WTC11 (cell line): ENCODE measurements at regions not wholly inside any gene's neighbourhood (a gene's known extent, or its start where the extent isn't known, plus 50 kb on each side); places are given as distances from the start of the nearest gene placed in this dataset.

ENCODE experiments used
- ATAC-seq: fragments of 200-7000 bp; cut with Tn5 transposase; 2 replicates; pipeline ENCODE4 v1.10.0; 2021; ENCODE audit warnings: mild to moderate bottlenecking, moderate library complexity
- CTCF ChIA-PET: fragments of 300-600 bp; sonication (Branson Sonifier 250); formaldehyde crosslinking; loops from one replicate; lab custom pipeline; 2021; ENCODE audit warnings: antibody characterized with exemption; lab: Charles Lee
- POLR2A ChIA-PET: fragments of 350-600 bp; sonication (Branson Sonifier 250); formaldehyde crosslinking; loops from one replicate; lab custom pipeline; 2021; ENCODE audit warnings: antibody characterized with exemption; lab: Charles Lee
- DNase-seq: peaks from one replicate; pipeline ENCODE4 v3.0.0; 2021; ENCODE audit warnings: low spot score
- H3K27ac Mint-ChIP-seq: 2 replicates; pipeline ENCODE4 v1.8.0; 2021; ENCODE audit warnings: mixed read lengths
- H3K27me3 Mint-ChIP-seq: 2 replicates; pipeline ENCODE4 v1.8.0; 2021; ENCODE audit warnings: low read depth, mild to moderate bottlenecking, moderate library complexity, mixed read lengths
- H3K36me3 Mint-ChIP-seq: 2 replicates; pipeline ENCODE4 v1.8.0; 2021; ENCODE audit warnings: mixed read lengths
- H3K4me1 Mint-ChIP-seq: 2 replicates; pipeline ENCODE4 v1.8.0; 2022; ENCODE audit warnings: mixed read lengths
- H3K4me3 Mint-ChIP-seq: 2 replicates; pipeline ENCODE4 v1.8.0; 2021; ENCODE audit warnings: mild to moderate bottlenecking, moderate library complexity, mixed read lengths
- H3K9me3 Mint-ChIP-seq: 2 replicates; pipeline ENCODE4 v1.8.0; 2021; ENCODE audit warnings: mixed read lengths
- FOXP1 ChIP-seq: sonication (generic); formaldehyde crosslinking; IDR thresholded peaks from 2 replicates; pipeline ENCODE4 v1.8.0; 2022; ENCODE audit warnings: missing genetic modification reagents, mild to moderate bottlenecking, moderate library complexity, borderline replicate concordance
- FOXP4 ChIP-seq: sonication (generic); formaldehyde crosslinking; IDR thresholded peaks from 2 replicates; pipeline ENCODE4 v1.8.0; 2022; ENCODE audit warnings: mild to moderate bottlenecking, missing genetic modification reagents
- JUN ChIP-seq: sonication (generic); formaldehyde crosslinking; IDR thresholded peaks from 2 replicates; pipeline ENCODE4 v1.8.0; 2023; ENCODE audit warnings: mild to moderate bottlenecking, missing genetic modification reagents
- MXD4 ChIP-seq: fragments of 250-450 bp; sonication (Bioruptor Pico); IDR thresholded peaks from 2 replicates; pipeline ENCODE4 v1.8.0; 2021; ENCODE audit warnings: mild to moderate bottlenecking, moderate library complexity, borderline replicate concordance
- SMAD4 ChIP-seq: sonication (generic); formaldehyde crosslinking; IDR thresholded peaks from 2 replicates; pipeline ENCODE4 v1.8.0; 2022; ENCODE audit warnings: mild to moderate bottlenecking, missing genetic modification reagents
- TEAD1 ChIP-seq: sonication (generic); formaldehyde crosslinking; IDR thresholded peaks from 2 replicates; pipeline ENCODE4 v1.8.0; 2022; ENCODE audit warnings: mild to moderate bottlenecking, missing genetic modification reagents
- TP53 ChIP-seq: sonication (generic); formaldehyde crosslinking; IDR thresholded peaks from 2 replicates; pipeline ENCODE4 v1.8.1; 2023; ENCODE audit warnings: mild to moderate bottlenecking, missing genetic modification reagents
- ZNF121 ChIP-seq: sonication (generic); formaldehyde crosslinking; IDR thresholded peaks from 2 replicates; pipeline ENCODE4 v1.8.0; 2023; ENCODE audit warnings: missing genetic modification reagents
- ZNF138 ChIP-seq: sonication (generic); formaldehyde crosslinking; conservative IDR thresholded peaks from 2 replicates; pipeline ENCODE4 v1.8.1; 2022; ENCODE audit warnings: mild to moderate bottlenecking, moderate library complexity, missing genetic modification reagents
- ZNF317 ChIP-seq: sonication (generic); formaldehyde crosslinking; IDR thresholded peaks from 2 replicates; pipeline ENCODE4 v1.8.1; 2023; ENCODE audit warnings: low read depth, mild to moderate bottlenecking, moderate library complexity, missing genetic modification reagents, borderline replicate concordance
- ZNF396 ChIP-seq: fragments of 250-450 bp; sonication (Bioruptor Pico); IDR thresholded peaks from 2 replicates; pipeline ENCODE4 v1.8.0; 2021; ENCODE audit warnings: mild to moderate bottlenecking, moderate library complexity, borderline replicate concordance
- ZNF423 ChIP-seq: fragments of 250-450 bp; sonication (Bioruptor Pico); IDR thresholded peaks from 2 replicates; pipeline ENCODE4 v2.1.2; 2022; ENCODE audit warnings: mild to moderate bottlenecking, moderate library complexity
- TF ChIP-seq, protein P1 (sequence below): fragments of 250-450 bp; sonication (Bioruptor Pico); IDR thresholded peaks from 2 replicates; pipeline ENCODE4 v2.1.2; 2022; ENCODE audit warnings: mild to moderate bottlenecking, moderate library complexity
- TF ChIP-seq, protein P2 (sequence below): fragments of 250-450 bp; sonication (Bioruptor Pico); conservative IDR thresholded peaks from 2 replicates; pipeline ENCODE4 v1.9.0; 2021; ENCODE audit warnings: mild to moderate bottlenecking
- TF ChIP-seq, protein P3 (sequence below): fragments of 250-450 bp; sonication (Bioruptor Pico); IDR thresholded peaks from 2 replicates; pipeline ENCODE4 v1.8.0; 2021; ENCODE audit warnings: mild to moderate bottlenecking
- TF ChIP-seq, protein P4 (sequence below): sonication (generic); formaldehyde crosslinking; IDR thresholded peaks from 2 replicates; pipeline ENCODE4 v1.8.1; 2023; ENCODE audit warnings: mild to moderate bottlenecking, moderate library complexity, missing genetic modification reagents

DNA sequence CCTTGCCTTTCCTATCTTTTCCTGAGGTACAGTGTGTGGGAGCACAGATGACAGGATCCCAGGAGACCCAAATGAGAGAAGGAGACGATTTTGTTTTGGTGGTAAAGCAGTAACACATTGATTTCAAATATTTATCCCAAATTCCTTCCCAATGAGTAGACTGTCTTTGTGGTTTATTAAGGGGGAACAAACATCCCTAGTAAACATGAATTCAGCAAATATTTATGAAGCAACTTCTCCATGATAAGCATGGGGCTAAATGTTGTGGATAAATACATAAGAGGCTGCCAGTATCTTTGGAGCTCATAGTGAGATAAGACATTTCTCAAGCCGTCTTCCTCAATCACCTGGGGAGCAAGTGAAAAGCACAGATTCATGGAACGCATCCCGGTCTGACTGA is 460.8 kb upstream of the CFAP20DC start (continued):
- TF ChIP-seq FOXP4 (CRISPR knock-in tag) (no peak), ZNF396 (CRISPR knock-in tag) (no peak)

DNA sequence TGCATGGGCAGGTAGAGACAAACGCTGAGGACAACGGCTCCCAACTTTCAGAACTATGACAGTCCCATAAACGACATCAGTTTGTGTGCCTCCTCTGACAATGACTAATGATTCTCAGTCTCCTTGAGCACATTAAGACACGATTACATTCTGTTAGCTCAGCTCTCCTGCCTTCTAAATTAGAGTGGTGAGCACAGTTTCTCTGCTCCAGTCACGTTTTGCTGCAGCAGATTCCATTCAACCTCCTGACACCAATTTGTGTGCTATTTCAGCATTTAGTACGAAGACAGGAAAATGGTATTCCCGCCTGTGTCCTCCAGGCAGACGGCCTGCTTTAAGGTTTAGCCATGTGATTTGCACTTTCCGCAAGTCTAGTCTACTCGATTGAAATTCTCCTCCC is 458.4 kb upstream of the CFAP20DC start:
- H3K27me3 Mint-ChIP-seq: no peaks in the 10 kb centered on the region; the same call in 1 of the 2 replicates
- DNase-seq (no peak), ATAC-seq (no peak)
- no peaks in the 10 kb centered on the region; the same call in 1 of the 2 replicates for H3K36me3 Mint-ChIP-seq
- ChIA-PET POLR2A (no interaction called here), CTCF (no interaction called here)
- peaks cover 22% of the 10 kb centered on the region for H3K9me3 Mint-ChIP-seq
- H3K4me1 Mint-ChIP-seq: peaks cover 11% of the 10 kb centered on the region
- TF ChIP-seq ZNF423 (CRISPR knock-in tag): no peak
- TF ChIP-seq ZNF317 (CRISPR knock-in tag): no peak
- no peak for TF ChIP-seq ZNF138 (CRISPR knock-in tag)
- TF ChIP-seq, protein P1, sequence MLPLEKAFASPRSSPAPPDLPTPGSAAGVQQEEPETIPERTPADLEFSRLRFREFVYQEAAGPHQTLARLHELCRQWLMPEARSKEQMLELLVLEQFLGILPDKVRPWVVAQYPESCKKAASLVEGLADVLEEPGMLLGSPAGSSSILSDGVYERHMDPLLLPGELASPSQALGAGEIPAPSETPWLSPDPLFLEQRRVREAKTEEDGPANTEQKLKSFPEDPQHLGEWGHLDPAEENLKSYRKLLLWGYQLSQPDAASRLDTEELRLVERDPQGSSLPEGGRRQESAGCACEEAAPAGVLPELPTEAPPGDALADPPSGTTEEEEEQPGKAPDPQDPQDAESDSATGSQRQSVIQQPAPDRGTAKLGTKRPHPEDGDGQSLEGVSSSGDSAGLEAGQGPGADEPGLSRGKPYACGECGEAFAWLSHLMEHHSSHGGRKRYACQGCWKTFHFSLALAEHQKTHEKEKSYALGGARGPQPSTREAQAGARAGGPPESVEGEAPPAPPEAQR: no peak
- no peak for TF ChIP-seq TP53 (CRISPR knock-in tag)
- H3K27ac Mint-ChIP-seq: no peak overlapping the region
- no peak overlapping the region for H3K4me3 Mint-ChIP-seq

DNA sequence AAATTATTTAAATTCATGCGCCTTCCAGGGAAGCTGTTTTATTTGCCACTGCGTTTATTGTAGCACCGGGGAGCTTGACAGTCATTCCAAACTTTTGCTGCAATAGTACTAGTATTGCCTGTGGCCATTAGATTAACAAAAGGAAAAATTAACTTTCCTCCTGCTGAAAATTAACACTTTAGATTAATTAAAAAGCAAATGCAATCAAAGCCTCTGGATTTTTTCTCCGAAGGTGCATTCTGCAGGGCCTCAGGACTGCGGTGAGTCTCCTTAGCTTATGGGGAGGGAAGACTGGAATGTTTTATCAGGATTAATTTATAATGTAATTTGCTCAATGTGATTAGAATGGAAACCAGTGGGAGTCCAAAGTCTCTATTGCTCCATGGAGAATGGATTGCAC is 456.4 kb upstream of the CFAP20DC start:
- DNase-seq (no peak), ATAC-seq (no peak)
- H3K27ac Mint-ChIP-seq: no peak overlapping the region
- H3K36me3 Mint-ChIP-seq: no peaks in the 10 kb centered on the region; the same call in 1 of the 2 replicates
- TF ChIP-seq SMAD4 (CRISPR knock-in tag) (no peak), ZNF121 (CRISPR knock-in tag) (no peak), JUN (CRISPR knock-in tag) (no peak)
- H3K4me3 Mint-ChIP-seq: no peak overlapping the region
- peaks cover 11% of the 10 kb centered on the region for H3K4me1 Mint-ChIP-seq
- H3K27me3 Mint-ChIP-seq: no peaks in the 10 kb centered on the region; the same call in 1 of the 2 replicates
- ChIA-PET CTCF (no interaction called here), POLR2A (no interaction called here)
- H3K9me3 Mint-ChIP-seq: peaks cover 10% of the 10 kb centered on the region

DNA sequence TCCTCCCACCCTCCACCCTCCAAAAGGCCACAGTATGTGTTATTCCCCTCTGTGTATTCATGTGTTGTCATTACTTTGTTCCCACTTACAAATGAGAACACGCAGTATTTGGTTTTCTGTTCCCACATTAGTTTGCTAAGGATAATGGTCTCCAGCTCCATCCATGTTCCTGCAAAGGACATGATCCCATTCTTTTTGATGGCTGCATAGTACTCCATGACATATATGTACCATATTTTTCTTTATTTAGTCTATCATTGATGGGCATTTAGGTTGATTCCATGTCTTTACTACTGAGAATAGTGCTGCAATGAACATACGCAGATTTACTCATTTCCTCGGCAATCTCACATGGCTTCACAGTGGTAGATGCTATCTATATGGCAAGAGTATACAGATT is 453.6 kb upstream of the CFAP20DC start:
- ATAC-seq (no peak), DNase-seq (no peak)
- TF ChIP-seq FOXP1 (CRISPR knock-in tag) (no peak), ZNF423 (CRISPR knock-in tag) (no peak), FOXP4 (CRISPR knock-in tag) (no peak), MXD4 (CRISPR knock-in tag) (no peak), TEAD1 (CRISPR knock-in tag) (no peak)
- TF ChIP-seq, protein P2, sequence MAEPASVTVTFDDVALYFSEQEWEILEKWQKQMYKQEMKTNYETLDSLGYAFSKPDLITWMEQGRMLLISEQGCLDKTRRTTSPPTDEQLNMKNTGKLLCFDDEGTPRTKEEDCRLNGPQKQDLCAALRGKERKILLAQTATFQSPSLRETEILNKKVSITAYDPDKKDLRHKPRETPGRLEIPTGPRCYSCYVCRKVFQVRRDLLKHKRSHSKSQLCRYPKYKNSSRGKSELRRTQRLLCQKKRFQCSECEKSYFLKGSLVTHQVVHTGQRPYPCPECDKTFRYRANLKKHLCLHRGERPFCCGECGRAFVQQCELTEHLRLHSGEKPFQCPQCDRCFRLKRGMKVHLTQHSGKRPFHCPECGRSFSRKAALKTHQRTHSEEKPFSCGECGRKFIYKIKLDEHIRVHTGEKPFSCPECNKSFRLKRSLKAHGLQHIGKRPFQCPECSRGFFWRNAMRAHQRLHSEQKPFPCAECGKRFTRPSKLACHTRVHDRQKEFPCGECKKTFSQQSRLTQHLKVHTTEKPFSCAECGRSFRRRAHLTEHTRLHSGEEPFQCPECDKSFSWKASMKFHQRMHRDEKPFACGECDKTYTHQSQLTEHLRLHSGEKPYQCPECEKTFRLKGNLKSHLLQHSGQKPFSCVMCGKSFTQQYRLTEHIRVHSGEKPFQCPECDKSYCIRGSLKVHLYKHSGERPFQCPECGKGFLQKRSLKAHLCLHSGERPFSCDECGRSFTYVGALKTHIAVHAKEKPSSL (CRISPR knock-in tag): no peak
- TF ChIP-seq, protein P3, sequence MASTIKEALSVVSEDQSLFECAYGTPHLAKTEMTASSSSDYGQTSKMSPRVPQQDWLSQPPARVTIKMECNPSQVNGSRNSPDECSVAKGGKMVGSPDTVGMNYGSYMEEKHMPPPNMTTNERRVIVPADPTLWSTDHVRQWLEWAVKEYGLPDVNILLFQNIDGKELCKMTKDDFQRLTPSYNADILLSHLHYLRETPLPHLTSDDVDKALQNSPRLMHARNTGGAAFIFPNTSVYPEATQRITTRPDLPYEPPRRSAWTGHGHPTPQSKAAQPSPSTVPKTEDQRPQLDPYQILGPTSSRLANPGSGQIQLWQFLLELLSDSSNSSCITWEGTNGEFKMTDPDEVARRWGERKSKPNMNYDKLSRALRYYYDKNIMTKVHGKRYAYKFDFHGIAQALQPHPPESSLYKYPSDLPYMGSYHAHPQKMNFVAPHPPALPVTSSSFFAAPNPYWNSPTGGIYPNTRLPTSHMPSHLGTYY (CRISPR knock-in tag): no peak
- TF ChIP-seq, protein P4, sequence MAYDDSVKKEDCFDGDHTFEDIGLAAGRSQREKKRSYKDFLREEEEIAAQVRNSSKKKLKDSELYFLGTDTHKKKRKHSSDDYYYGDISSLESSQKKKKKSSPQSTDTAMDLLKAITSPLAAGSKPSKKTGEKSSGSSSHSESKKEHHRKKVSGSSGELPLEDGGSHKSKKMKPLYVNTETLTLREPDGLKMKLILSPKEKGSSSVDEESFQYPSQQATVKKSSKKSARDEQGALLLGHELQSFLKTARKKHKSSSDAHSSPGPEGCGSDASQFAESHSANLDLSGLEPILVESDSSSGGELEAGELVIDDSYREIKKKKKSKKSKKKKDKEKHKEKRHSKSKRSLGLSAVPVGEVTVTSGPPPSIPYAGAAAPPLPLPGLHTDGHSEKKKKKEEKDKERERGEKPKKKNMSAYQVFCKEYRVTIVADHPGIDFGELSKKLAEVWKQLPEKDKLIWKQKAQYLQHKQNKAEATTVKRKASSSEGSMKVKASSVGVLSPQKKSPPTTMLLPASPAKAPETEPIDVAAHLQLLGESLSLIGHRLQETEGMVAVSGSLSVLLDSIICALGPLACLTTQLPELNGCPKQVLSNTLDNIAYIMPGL (CRISPR knock-in tag): no peak
- Mint-ChIP-seq H3K9me3 (peaks cover 10% of the 10 kb centered on the region), H3K4me3 (no peak overlapping the region), H3K4me1 (peaks cover 11% of the 10 kb centered on the region), H3K27me3 (no peaks in the 10 kb centered on the region), H3K36me3 (no peaks in the 10 kb centered on the region; the same call in 1 of the 2 replicates), H3K27ac (no peak overlapping the region)
- CTCF ChIA-PET: no interaction called here
- POLR2A ChIA-PET: no interaction called here
